HG03039 (cell line): ENCODE measurements at regions not wholly inside any gene's neighbourhood (a gene's known extent, or its start where the extent isn't known, plus 50 kb on each side); places are given as distances from the start of the nearest gene placed in this dataset.

ENCODE experiments used
- ATAC-seq: cut with Tn5 transposase; IDR thresholded peaks from one replicate; pipeline ENCODE4 v1.9.1; 2021; ENCODE audit warnings: mild to moderate bottlenecking, moderate library complexity; ENCODE audit not compliant: unreplicated experiment

DNA sequence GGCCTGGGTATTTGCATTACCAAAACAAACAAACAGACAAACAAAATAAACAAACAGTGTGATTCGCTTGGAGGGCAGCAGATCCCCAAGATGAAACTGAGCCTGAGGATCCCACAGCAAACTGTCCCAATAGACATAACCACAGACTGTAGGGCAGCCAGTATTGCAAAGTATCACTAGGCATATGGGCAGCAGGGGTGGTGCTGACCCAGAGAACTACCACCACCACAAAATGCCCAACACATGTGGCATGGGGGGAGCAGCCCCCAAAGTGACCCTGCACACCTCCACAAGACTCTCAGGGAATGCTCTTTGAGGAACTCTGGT lies 330.1 kb downstream of the CYRIA start:
- no peak for ATAC-seq

DNA sequence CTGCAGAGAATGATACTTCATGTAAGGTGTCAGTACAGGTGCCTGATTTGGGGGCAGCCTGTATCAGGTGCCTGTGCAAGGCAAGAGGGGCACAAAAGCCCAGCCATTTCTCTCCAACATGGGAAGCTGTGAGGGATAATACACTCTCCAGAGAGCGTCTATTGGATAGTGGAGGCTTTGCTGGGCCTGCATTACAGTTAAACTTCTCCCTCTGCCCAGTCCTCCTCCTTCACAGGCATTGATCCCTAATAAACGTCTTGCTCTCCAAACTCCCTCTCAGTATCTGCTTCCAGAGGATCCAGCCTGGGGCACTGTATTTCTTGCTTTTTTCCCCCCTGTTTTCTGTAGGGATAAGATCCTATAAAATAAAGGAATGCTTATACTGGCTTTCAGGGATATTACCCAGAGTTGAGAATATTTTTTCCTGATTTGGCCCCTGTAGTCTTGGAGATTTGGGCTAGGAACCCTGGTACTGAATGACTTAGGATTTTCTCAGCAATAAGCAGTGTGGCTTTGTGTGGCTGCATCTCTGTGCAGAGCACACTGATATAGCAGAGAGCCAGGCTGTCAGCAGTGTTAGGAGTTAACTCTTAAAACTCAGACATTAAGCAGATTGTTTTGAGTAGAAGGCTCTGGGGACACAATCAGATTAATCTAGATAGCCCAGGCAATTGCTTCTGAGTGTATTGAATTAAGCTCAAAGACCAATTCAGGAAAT lies 330.6 kb downstream of the CYRIA start:
- ATAC-seq = no peak

DNA sequence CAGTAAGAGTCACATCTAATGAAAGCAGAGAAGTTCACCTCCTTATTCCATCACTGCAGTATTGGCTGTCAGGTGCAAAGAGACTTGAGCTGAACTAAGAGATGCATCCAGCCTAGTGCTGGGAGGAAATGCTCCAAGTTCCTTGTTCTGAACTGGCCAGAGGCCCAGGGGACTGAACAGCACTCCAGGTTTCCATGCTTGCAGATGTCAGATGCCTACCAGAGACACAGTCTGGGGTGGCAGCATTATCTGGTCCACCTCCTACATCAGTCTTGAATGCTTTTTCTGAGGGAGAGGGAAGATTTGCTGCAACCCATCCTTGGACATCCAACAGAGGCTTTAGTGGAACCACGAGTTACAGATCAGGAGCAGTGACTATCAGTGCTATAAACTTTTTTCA lies 331.3 kb downstream of the CYRIA start:
- ATAC-seq = no peak

DNA sequence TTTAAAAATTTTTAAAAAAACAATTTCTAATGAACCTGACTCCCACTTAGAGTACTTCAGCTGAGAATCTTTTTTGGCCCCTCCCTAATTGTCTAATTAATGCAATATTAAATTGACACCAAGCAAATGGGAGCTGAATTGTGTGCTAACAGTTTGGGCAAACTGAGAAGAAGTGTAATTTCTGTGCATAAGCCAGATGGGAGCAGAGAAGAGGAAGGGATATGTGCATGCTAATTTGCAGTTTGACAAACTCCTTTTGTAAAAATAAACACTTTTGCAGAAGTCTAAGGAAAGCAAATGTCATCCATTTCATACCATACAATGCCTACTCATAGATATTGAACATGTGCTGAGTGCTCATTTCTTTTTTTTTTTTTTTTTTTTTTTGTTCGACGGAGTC lies 332.0 kb downstream of the CYRIA start:
- no peak for ATAC-seq

DNA sequence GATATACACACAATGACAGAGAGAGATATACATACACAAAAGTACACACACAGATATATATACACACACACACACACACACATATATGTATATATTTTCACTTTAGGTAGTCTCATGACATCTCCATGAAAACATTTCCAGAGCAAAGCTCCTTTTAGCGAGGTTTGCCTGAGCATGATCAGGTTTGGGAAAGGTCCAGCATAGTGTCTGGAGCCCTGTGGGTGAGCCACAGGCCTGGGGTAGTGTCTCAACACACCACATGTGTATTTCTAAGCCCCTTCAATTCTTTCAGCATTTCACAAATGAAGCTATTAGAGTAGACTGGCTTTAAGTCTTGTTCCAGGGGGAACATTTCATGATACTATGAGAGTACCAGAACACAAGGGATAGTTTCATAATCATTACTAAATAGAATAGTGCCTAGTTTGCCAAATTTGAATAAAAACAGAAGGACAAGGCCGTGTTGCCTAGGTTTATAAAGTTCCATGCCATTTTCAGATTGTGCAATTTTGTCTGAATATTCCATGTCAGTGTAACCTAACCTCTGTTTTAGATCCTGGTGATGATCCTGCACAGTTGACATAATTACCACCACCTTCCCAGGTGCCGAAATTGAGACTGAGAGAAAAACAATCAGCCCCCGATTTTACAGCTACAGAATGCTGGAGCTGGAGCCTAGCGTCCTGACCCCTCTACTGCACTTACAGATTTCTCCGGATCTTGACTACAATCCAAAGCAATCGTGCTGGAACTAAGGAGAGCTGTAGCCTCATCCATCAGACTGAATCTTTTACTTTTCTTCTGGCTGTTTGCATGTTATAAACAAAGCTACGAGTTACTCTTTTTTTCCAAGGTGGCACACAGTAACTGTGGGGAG lies 332.7 kb downstream of the CYRIA start:
- no peak for ATAC-seq

DNA sequence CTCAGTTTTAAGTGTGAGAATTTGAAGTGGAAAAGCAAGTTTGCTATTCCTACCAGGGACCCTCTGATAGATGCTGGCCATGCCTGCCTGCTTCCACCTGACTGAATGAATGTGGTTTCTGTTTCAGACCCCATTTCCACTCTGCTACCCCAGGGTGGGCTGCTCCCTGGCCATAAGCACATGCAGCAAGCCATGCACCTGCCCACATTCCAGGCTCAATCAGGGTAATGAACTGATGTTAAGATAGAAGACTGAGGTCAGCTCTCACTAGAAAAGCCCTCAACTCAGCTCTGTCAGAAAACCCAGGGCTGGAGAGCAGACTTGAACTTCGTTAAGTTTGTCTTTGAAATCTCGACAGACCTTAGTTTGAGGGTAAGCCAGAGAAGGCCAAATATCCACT lies 333.9 kb downstream of the CYRIA start:
- no peak for ATAC-seq

DNA sequence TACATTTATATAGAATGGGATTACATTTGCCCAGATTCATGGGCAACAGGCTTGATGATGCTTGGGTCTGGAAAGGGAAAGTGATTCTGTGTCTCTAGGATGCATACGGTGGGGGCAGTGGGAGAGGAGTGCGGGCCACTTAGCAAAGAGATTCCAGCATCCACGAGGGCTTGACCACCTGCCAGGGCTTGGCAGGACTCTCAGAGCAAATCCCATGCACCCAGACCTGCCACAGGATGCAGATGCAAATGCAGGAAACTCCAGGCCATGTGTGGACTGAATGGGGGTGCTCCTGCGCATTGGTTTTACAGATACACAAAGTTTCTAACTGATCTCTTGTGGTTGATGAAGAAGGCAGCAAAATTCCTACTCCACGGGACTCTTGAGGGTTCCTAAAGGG lies 334.7 kb downstream of the CYRIA start:
- no peak for ATAC-seq

DNA sequence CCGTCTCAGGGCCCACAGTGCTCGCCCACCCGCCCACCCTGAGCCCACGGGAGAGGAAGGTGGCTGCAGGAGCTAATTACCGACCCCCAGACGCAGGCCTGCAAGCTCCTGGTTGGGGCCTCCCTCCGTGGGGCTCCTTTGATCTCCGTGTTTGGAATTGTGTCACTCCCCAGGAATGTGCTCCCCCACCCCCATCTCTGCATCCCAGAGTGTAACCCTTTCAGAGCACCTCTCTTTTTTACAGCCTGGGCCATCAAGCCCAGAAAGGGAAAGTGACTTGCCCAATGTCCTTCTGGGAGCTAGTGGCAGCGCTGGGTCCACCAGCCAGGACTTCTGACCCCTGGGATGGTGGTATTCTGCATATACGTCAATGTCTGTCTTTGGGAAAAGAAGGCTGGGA lies 335.1 kb downstream of the CYRIA start:
- ATAC-seq = no peak

DNA sequence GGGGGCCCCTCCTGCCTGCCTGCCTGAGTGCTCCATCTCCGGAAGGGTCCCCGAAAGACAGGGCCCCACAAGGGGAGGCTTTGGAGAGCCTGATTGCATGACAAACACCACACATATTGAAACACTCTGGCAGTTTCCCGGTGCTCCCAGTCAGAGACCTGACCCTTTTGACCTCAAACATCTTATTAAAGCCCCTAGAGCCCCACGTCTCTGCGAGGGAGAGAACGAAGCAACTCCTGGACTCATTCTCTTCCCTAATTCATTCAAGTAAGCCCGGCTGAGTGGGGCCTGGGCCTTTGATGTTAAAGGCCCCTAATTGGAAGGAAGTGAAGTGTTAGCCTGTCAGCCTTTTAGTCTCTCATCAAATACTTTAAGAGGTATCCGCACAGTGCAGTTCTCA lies 335.6 kb downstream of the CYRIA start:
- ATAC-seq = no peak

DNA sequence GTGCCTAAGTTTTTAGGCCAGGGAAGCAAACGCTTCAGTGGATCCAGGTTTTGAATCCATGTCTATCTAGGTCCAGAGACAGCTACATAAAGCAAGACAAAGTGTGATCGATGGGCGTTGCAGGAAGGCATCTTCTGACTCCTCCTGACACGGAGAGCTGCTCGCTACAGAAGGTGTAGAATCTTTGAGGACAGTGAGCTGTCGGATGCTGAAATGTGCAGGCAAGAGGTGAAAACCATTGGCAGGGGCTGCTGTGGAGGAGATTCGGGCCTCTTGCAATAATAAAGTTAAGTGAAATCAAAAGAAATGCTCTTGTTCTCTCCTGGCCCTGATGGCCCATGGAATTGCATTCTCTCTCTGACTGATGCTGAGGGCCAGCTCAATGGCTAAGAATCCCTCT lies 336.2 kb downstream of the CYRIA start:
- ATAC-seq = no peak

DNA sequence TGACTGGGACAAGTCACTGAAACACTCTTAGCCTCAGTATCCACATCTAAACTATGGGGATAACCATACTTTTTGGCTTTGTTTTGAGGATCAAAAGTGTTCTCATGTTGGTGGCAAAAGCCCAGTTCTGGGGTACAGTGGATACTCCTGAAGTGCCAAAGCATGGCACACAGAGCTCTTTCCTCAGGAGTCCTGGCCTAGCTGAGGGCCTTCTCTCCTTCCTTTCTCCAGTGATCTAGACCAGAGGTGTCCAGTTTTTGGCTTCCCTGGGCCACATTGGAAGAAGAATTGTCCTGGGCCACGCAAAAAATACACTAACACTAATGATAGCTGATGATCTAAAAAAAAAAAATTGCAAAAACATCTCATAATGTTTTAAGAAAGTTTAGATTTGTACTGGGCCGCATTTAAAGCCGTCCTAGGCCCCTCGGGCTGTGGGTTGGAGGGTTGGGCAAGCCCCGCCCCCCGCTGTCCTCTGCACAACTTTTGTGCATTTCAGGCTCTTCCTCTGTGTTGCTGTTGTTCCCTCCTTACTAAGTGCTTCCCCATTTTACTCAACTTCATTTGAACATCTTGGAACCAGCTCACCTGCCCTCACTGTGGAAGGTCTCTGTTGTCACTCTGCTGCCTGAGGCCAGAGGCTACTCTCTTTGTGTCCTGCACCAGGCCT lies 337.0 kb downstream of the CYRIA start:
- ATAC-seq = no peak

DNA sequence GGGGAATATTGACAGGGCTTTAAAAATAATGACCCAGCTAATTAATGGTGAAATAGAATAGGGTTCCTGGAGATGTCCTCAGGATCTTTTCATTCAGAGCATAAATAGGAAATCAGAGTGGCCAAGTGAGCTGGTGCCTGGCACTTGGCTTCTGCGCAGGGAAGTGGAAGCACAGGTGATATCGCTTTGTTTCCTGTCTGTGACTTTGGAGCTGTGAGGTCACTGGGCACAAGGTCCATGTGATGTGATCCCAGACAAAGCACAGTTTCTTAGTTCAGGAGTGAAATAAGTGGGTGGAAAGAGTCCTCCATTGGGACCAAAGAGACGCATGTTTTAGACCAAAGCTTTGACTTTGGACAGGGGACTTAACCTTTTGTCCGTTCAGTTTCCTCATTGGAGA lies 338.3 kb downstream of the CYRIA start:
- ATAC-seq = no peak

DNA sequence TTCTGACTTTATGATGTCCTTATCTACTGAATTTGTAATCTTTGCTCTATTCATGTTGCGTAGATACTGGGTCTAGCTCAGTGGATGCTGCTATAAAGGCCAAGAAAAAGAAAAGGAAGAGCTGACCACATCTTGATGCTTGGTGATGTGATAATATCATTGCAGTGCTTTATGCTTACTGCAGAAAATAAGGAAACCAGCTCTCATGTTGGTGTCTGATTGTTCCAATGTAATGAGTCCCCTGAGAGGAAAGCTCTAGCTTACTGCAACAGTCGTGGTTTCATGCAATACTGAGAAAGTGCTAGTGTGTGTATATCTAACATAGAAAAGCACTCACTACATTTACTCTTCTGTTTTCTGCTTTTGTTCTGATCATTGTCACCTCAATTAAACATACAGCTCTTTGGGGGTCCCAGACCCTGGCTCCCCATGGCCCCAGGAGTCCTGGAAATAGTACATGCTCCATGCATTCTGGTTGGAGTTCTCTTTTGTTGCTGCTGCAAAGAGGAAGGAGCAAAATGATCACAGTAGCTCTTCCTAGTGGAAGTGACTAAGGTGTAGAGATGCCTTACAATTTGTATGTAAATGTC lies 338.8 kb downstream of the CYRIA start:
- ATAC-seq = no peak

DNA sequence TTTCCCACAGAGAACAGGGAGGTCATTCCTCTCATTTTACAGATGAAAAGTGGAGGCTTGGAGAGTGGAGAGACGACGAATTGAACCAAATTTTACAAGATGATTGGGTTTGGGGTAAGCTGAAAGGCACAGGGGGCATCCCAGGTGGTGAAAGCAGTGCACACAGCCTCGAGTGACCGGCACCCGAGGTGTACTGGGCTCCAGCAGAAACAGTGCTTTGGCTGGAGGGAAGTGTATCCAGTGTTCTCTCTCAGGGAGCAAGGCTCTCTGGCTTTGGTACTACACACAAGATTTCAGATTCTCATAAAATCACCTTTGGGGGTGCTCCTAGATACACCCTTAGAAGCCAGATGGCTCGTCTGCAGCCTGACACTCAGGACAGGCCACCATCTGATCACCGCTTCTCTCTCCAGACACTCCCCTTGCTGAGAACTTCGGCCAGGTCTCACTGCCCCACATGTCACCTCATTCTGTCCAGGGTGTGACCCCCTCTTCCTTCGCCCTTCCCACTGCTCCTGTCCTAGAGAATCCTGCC lies 339.6 kb downstream of the CYRIA start:
- ATAC-seq = no peak

DNA sequence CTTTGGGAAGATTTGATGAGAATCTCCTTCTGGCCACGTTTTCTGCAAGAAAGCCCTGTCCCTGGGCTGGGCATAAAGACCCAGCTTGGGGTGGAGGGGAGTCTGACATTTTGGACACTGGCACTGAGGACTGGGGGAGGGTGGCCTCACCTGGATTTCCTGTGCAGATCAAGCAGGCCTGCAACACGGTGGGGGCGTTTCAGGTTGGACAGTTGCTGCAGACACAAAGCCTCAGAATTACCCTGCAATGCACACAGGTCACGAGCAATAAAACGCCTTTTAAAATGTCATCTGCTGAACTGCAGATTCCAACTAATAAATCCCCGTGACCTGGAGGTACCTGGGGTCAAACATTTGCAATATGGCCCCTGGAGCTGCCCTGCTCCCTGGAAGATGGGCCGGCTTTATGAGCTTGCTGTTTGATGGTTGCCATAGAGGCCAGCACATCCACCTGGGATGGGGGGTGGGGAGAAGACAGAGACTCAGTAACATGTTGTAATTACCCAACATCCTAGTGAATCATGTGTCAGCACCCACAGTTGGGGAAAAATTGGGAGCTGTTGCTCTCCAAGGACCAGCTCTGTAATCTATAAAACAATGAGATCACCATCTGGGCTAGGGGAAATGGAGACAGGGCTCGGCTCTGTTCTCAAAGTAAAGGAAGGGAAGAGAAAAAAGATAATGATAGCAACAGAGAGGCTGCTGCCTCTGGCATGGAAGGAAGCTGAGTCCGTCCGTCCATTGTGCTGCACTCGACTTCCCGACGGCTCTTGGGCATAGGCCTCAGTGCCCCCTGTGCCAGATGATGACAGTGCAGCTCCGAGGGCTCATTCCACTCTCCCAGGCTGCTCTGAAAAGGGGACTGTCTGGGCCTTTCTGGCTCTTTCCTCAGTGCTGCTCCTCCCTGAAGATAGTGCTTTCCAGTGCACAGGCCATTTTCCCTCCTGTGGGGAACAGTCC lies 340.3 kb downstream of the CYRIA start:
- no peak for ATAC-seq

DNA sequence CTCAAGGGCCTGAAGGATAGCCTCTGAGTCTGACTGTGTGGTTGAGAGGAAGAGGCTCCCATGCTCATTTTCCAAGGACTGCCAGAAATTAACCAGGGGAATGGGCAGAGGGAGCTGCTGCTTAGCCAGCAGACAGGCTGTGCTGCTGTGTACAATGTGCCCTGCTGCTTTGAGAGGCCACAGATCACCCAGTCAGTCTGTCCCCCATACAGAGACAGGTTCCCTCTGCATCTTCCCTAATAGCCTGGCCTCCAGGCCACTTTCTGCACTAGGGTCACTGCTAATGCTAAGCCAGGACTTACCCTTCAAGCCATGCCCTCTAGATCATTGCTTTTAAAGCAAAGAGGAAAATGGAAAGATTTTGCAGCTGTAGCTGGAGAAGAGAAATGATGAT lies 341.1 kb downstream of the CYRIA start:
- ATAC-seq = no peak

DNA sequence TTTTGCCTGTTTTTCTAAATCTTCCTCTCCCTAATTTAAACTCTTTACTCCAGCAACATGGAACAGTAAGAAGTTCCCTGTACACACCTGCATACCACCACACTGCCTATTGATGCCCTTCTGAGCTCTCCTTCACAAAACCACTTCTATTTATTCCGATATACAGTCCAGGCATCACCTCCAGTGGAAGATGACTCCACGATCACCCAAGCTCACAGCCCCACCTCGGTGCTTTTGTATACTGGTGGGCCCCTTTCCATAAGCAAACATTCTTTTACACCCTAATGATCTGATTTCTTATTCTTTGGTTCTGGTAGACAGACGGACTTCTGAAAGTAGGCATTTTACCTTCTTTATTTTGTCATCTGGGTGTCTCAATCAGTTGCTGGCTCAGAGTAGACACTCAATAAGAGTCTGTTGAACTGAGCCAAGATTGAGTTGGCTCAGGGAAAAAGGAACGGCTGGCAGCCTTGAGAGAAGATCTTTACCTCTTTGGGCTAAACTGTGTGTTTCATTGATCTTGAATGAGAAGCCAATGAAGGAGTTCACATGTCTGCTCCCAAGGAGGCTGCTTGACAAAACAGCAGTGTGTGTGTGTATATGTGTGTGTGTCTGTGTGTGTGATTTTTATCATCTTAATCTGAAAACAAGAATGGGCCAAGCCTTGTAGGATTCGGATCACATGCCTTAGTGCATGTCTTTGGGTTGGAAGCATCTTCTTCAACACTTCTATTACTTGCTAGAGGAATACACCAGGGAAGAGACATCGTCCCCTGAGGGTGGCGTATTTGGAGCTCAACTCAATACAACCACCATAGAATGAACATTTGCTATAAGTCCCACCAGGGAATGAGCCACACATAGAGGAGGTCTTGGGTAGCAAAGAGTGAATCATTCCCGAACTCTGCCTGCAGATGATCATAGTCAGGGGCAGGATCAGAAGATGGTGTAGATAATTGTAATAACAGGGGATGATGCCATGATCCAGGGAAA lies 341.8 kb downstream of the CYRIA start:
- no peak for ATAC-seq

DNA sequence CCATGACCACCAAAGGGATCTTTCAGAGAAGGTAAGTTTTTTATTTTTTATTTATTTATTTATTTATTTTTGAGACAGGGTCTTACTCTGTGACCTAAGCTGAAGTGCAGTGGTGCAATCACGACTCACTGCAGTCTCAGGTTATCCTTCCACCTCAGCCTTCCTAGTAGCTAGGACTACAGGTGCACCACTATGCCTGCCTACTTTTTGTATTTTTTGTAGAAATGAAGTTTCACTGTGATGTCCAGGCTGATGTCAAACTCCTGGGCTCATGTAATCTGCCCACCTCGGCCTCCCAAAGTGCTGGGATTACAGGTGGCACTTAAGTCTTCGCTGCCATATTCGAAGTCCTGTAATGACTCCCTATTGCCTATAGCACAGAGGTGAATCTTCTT lies 342.5 kb downstream of the CYRIA start:
- ATAC-seq = no peak
